CD4-positive, alpha-beta T cell treated with Interferon gamma for 1 hour (primary cell): ENCODE measurements at regions not wholly inside any gene's neighbourhood (a gene's known extent, or its start where the extent isn't known, plus 50 kb on each side); places are given as distances from the start of the nearest gene placed in this dataset.

ENCODE experiments used
- DNase-seq: peaks from one replicate; pipeline ENCODE4 v3.0.0-alpha.2; 2020

DNA sequence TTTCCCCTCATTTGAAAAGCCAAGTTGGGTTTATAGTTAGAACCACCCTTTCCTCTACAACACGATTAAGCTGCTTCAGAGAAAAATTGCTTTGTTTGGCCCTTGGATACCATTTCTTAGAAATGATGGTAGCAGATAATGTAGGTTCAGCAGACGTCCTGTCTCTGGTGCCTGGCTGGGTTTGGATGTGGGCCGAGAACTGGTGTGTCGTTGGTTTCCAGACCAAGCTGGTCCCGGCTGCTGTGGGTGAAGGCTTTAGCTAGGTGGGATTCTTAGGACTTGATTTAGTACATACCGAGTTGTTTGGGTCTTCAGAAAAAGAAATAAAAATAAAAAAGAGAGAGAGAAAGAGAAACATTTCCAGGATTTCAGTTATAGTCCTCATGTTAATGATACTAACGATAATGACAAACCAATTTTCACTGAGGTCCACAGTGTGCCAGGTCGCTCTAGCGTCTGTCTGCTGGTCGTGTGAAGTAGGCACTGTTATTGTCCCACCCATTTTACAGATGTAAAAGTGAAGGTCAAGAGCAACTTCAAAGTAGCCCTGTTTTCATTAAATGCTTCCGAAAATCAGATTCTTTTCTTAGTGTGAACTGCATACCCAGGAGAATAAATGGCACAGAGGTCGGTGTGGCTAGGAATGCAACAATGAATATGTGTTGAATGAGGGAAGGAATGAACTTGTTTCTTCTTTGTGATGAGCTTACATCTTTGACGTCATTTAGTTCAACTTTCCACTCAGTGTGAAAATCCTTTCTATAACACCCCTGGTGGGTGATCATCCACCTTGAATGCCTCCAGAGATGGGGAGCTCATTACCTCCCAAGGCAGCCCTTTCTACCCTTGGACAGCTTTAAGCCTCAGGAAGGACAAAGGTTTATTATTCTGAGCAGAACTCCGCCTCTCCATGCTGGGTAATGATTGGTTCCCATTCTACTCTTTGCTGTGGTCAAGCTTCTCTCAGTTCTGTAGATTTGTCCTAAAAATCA lies 115.9 kb downstream of the INHBB start:
- no peak for DNase-seq

- DNase-seq: no peak
These were observed 117.6 kb downstream of the INHBB start for GRCh38 chr2:120463527-120463926.

DNA sequence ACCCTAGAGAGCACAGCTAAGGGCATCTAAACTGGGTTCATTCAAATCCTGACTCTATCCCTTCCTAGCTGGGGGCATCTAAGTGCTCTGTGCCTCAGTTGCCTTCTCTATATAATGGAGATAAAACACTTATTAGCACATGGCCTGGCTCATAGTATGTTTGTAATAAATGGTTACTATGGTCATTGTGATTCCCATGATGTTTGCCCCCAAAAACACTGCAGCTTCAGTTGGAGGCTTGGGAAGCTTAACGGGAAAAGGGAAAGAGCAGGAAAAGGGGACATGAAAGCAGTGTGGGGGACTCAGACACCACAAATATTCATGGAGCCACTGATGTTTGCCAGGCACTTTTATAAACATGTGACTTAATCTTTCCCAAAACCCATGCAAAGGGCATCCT lies 118.1 kb downstream of the INHBB start:
- no peak for DNase-seq

DNA sequence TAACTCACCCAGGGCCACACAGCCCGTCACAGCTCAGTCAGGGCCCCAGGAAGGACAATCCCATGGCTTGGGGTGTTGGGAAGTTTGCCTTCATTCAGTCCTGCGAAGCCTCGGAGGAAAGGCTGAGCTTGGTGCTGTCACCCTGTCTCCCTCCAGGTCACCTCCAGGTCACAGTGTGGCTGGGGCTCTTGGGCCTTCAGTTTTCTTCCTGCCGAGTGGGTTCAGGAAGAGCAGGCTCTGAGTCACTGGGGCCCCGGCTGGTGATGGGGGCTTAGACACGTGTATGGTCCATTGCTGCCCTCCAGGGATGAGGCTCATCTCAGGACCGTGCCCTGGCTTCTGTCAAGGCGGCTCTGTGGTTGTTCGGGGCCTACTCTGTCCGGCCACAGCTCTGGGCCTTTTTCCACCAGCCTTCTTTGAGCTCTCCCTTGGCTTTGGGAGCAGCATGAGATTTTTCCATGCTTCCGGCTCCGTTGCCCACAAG lies 118.6 kb downstream of the INHBB start:
- DNase-seq: no peak

DNA sequence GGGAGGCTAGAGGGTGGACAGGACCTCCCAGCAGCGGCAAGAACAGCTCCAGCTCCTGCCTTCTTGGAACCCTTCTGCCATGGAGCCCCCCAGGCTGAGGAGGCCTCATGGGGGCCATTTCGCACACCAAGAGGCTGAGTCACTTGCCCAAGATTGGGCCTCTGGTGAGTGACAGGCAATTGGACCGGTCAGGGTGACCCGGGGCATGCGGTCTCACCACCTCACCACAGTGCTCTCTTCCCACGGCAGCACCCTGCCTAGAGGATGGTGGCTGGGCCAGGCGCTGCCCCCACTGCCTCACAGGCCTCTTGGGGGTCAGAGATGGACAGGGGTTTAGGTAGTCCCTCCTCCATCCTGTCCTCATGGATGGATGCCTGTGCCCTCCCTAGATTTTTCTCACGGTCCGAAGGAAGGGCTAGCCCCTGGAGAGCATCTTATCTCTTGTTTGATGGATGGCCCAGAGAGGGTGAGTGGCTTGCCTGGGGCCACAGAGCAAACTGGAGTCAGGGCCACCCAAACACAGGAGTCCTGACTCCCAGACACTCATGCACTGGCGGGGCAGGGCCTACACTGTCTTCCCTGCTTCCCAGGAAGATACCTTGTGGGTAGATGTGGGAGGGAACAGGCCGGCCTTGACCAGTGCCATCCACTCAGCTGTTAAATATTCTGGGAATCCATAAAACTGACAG lies 119.2 kb downstream of the INHBB start:
- no peak for DNase-seq

DNA sequence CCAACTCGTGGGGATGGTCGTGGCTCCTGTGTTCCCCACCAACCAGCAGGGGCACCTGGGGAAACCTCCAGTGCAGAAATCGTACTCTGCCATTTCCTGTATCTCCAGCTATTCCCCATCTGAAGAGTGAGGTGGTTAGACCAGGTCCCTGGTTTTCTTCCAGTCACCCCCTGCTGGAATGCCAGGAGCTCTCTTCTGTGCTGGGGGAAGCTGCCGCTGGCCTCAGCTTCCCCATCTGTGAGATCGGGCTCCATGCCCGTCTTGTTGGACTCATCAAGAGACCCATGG lies 119.7 kb downstream of the INHBB start:
- no peak for DNase-seq

DNA sequence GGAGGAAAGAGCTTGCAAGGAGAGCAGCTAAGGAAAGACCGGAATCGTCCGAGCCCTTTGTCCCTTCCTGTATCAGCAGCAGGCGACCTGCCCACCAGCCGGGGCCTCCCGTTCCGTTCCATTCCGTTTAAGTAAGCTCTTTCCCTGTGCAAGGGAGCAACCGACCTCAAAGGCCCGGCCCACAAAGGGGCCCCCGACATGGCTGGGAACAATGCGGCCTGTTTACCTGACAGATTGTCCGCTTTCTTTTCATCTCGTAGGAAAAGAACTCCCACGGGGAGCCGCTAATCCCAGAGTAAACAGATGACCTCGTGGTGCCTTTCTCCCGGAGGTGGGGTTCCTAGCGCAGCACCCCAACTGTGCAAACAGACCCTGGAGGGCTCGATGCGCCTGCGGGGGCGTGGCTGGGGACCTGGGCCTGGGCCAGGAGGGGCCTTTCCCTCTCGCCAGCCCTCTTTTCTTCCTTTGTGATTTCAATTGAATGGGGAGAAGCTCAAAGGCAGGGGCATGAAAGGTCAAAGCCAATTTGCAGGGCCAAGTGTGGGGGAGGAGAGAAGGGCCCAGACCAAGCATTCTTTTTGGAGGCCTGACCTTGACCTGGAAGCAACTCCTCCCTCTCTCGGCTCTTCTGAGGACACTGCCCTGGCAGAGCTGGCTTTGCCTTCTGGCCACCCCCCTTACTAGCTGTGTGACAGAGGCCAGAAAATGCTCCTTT lies 120.2 kb downstream of the INHBB start:
- DNase-seq: no peak

DNA sequence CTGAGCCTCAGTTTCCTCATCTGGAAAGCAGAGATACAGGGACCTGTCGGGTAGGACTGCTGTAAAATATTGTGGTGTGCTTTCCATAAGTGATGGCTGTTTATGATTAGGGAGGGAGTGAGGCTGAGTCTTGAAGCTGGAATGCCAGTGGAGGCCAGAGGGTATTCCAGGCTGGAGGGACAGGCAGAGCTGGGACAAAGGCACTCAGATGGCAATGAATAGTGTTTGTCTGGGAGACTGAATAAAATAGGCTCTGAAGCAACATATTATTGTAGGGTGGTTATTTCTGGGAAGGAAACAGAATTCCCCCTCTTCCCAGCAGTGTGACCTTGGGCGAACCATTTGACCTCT lies 120.7 kb downstream of the INHBB start:
- no peak for DNase-seq

DNA sequence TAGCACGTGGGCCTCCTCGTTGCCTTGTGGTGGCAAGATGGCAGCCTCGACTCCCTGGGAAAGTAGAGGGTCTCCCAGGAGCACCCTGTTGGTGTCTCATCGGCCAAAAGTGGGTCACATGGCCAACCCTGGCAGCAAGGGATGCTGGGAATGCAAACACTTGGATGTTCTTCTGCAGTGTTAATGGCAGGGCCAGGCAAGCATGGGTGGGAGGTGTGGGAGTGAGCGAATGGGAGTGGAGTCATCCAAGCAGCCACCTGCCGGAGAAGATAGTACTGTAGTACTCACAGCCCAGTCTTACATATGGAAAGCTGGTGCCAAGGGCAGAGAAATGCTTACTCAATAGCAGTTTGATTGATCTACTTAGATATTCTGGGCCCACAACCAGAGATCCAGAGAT lies 122.2 kb downstream of the INHBB start:
- no peak for DNase-seq

- no peak for DNase-seq
These were observed 123.5 kb downstream of the INHBB start for GRCh38 chr2:120469426-120469825.

DNA sequence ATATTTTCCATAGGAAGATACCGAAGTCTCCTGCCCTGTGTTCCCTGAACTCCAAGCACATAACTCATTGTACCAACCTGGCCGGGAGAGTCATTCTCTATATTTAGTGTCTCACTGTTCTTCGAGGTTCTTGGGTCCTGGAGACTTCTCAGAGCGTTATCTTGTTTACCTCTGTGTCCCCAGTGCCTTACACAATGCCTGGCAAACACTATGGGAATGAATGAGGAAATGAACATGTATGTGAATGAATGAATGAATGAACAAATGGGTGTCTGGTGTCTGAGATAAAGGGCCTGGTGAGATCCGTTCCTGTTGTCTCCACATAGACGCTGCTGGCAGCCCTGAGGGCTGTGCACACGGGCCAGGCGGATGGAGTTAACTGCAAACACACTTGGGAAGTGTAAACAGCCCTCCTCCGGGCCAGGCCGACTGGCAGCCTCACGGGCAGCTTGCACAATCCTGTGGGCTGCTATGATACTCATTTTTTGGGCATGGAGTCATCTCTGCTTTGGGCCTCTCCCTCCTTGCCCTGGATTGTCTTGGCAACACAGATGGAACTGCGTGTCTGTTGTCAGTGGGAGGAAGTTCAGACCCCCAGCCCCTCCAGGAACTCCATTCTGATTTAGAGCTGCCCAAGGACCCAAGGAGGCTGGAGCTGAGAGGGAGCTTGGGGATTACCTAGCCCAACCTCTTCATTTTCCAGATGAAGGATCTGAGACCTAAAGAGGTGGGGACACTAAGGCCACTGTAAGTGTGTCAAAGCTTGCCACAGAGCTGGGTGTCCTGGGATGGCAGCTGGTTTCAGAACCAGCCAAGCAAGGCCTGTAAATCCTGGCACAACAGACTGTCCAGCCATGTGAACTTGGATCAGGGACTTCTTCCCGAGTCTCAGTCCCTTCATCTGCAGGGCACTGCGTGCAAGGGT lies 124.4 kb downstream of the INHBB start:
- DNase-seq: no peak

GRCh38 chr2:120471166-120471565 lies 125.2 kb downstream of the INHBB start:
- no peak for DNase-seq

GRCh38 chr2:120472031-120472430 lies 126.1 kb downstream of the INHBB start:
- no peak for DNase-seq

DNA sequence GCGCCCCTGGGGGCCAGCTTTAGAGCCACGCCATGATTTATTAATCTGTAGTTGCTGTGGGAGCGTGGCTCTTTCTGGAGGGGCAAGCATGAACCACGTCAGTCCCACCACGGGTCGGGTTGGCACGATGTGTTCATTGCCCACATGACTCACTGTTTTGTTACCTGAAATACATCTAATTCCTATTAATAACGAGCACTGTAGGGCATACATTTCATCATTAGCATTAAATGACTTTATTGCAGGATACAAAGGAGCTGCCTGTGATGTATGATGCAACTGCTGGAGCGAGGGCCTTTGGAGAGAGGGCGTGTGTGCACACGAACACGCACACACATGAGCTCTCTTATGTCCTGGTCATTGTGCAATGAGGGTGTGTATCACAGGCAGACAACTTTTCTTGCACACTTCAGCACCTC lies 127.0 kb downstream of the INHBB start:
- DNase-seq: no peak

DNA sequence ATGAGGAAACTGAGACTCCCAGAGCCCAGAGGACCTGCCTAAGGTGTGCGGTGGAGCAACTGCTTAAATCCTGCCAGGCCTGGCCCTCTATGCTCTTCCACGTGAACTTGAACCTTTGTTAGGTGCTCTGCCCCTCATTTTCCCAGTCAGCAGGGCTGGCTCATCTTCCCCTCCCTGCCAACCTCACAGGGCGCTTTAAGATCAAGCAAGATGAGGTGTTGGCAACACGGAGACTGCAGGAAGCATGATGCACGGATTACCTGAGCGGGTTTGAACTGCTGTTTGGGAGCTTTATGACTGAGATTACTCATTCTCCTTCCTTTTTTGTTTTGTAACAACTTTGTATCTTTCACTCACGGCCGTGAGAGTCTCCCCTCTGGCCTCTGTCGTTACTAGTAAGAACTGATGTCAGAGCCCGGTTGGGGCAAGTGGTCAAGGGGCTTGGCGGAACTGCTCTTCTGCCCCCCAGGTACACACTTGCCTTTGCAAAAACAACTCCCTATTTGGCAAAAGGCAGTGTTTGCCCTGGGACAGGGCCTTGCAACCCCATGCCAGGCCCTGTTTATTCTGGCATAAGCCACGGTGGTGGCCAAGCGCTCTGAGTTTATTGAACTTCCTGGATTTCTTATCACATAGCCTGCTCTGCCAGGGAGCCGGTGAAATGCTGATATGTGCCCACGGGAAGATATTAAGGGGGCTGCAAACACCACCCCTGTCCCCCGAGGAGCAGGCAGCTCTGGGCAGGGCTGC lies 127.8 kb downstream of the INHBB start:
- no peak for DNase-seq

DNA sequence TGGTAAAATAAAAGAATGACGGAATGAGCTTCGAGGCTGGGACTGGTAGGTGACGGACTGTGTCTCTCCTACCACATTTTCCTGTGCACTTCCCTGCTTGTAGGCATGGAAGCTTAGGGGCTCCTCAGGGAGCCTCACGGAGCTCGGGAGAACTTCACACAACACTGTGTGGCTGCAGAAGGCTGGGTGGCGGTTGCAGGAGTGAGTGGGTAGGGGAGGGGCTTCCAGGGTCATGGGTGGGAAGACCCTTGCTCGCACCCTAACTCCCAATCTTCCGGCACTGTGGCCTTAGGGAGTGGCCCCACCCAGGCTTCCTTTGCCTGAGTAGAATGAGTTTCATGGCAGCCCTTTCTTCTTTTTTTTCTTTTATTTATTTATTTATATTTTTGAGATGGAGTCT lies 128.6 kb downstream of the INHBB start:
- DNase-seq: no peak

GRCh38 chr2:120476141-120476540 lies 130.2 kb downstream of the INHBB start:
- DNase-seq: no peak

DNA sequence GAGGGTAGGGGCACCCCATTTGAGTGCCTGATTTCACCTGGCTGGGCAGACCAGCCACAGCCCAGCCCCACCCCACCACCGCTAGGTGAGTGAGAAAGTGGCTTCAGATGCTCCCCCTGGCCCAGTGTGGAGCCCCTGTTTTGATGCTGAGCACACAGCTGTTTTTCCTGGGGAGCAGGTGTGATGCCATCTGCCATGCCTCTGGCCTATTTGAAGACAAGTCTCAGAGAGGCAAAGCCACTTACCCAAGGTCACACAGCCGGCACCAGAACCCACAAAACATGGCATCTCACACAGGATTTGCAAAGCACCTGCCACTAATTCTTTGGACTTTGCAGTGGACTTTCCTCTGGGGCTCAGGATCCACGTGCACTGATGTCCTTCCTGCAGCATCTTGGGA lies 131.3 kb downstream of the INHBB start:
- no peak for DNase-seq

DNA sequence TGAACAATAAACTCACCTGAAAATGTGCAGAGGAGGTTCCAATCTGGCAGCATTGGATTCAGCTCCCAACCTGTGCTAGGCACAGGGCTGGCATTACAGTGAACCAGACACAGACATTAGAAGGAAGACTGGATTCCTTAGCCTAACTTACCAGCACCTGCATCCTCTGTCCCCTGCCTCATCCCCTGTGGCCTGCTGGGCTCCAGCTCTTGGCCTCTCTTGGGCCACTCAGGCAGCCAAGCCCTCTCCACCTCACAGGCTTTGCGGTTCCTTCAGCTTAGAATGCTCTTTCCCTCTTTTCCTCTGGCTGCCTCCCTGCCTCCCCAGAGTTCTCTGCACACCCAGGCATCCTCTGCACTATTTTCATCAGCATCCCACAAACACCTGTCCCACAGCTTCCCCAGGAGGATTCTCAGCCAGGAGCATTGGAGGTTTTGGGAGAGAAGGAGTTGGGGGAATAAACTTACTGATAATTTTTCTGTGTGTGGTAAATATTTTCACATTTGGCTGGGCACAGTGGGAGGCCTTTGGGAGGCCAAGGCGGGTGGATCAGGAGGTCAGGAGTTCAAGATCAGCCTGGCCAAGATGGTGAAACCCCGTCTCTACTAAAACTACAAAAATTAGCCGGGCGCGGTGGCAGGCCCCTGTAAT lies 132.0 kb downstream of the INHBB start:
- DNase-seq: no peak

DNA sequence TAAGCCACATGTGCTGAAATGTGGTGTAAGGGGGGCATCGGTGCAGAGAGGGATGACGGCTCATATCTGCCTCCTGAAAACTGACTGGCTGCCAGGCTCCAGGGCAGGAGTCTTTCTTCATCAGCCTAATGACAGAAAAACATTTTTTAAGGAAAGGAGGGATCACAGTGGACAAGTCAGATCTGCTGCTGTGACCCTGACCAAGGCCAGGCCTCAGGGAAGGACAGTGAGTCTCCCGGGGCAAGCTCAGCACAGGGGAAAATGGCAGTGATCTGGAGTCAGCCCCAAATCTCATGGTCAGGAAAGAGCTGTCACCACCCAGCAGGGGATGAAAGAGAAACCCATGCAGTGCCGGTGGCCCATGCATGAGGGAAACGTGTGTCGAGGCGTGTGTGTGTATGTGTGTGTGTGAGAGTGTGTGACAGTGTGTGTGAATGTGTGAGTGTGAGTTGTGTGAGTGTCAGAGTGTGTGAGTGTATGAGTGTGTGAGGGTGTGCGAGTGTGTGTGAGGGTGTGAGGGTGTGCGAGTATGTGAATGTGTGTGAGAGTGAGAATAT lies 134.5 kb downstream of the INHBB start:
- no peak for DNase-seq

DNA sequence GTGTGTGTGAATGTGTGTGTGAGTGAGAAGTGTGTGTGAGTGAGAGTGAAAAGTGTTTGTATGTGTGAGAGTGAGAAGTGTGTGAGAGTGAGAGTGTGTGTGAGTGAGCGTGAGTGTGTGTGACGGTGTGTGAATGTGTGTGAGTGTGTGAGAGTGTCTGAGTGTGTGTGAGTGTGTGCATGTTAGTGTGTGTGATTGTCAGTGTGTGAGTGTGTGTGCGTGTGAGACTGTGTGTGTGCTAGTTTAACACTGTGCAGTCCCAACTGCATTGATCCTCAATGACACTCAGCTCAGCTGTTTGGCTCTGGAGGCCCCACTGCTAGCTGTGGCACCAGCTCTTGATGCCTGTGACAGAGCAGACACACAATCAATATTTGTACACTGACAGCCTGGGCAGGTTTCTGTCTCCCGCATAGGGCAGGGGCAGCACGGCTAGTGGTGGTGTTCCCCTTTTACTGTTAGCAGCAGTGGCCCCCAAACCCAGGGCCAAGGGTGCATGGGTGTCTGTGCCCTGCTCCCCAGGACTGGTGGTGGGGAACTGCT lies 135.0 kb downstream of the INHBB start:
- DNase-seq: no peak
